ENCODE measurements at regions not wholly inside any gene's neighbourhood (a gene's known extent, or its start where the extent isn't known, plus 50 kb on each side); places are given as distances from the start of the nearest gene placed in this dataset.

- no peak overlapping the region for H3K27ac ChIP-seq (ENCODE audit: insufficient read depth, low read length, poor library complexity, severe bottlenecking)
- Mint-ChIP-seq H3K27me3 (peaks cover 23% of the 10 kb centered on the region), H3K36me3 (no peaks in the 10 kb centered on the region), H3K4me3 (no peak overlapping the region), H3K4me1 (no peaks in the 10 kb centered on the region), H3K27ac (no peak overlapping the region), H3K9me3 (peaks cover 0 to 3% (median 0%) of the 10 kb centered on the region in 7 donors)
- no peaks in the 10 kb centered on the region for H3K4me1 ChIP-seq (ENCODE audit: control insufficient read depth, insufficient read depth, low read length, poor library complexity, severe bottlenecking)
- DNase-seq (no peak), ATAC-seq (ENCODE audit: low read depth in 2 of 2) (no peak)
- no peak overlapping the region for H3K4me3 ChIP-seq (ENCODE audit: low read depth, low read length)
- peaks cover 4% of the 10 kb centered on the region for H3K27me3 ChIP-seq (ENCODE audit: control insufficient read depth, insufficient read depth, low read length)
- H3K9me3 ChIP-seq (ENCODE audit: control insufficient read depth in 2 of 2, low read length in 2 of 2) = no peaks in the 10 kb centered on the region
- no peaks in the 10 kb centered on the region for H3K36me3 ChIP-seq (ENCODE audit: control insufficient read depth, insufficient read depth, low read length)
These were observed 172.3 kb upstream of the TBCA start for GRCh38 chr5:77948476-77948875.

- H3K4me1 ChIP-seq (ENCODE audit: control insufficient read depth, insufficient read depth, low read length, poor library complexity, severe bottlenecking) = no peaks in the 10 kb centered on the region
- H3K4me3 Mint-ChIP-seq = no peak overlapping the region
- H3K4me1 Mint-ChIP-seq = no peaks in the 10 kb centered on the region
- ATAC-seq (ENCODE audit: low read depth in 2 of 2) (no peak), DNase-seq (no peak)
- no peaks in the 10 kb centered on the region for H3K36me3 ChIP-seq (ENCODE audit: control insufficient read depth, insufficient read depth, low read length)
- peaks cover 0 to 3% (median 0%) of the 10 kb centered on the region in 7 donors for H3K9me3 Mint-ChIP-seq
- no peak overlapping the region for H3K27ac ChIP-seq (ENCODE audit: insufficient read depth, low read length, poor library complexity, severe bottlenecking)
- no peak overlapping the region for H3K27ac Mint-ChIP-seq
- peaks cover 34% of the 10 kb centered on the region for H3K27me3 Mint-ChIP-seq
- H3K27me3 ChIP-seq (ENCODE audit: control insufficient read depth, insufficient read depth, low read length) = peaks cover 4% of the 10 kb centered on the region
- H3K4me3 ChIP-seq (ENCODE audit: low read depth, low read length) = no peak overlapping the region
- H3K9me3 ChIP-seq (ENCODE audit: control insufficient read depth in 2 of 2, low read length in 2 of 2) = no peaks in the 10 kb centered on the region
- H3K36me3 Mint-ChIP-seq = no peaks in the 10 kb centered on the region
These were observed 170.9 kb upstream of the TBCA start for GRCh38 chr5:77947041-77947428.

DNA sequence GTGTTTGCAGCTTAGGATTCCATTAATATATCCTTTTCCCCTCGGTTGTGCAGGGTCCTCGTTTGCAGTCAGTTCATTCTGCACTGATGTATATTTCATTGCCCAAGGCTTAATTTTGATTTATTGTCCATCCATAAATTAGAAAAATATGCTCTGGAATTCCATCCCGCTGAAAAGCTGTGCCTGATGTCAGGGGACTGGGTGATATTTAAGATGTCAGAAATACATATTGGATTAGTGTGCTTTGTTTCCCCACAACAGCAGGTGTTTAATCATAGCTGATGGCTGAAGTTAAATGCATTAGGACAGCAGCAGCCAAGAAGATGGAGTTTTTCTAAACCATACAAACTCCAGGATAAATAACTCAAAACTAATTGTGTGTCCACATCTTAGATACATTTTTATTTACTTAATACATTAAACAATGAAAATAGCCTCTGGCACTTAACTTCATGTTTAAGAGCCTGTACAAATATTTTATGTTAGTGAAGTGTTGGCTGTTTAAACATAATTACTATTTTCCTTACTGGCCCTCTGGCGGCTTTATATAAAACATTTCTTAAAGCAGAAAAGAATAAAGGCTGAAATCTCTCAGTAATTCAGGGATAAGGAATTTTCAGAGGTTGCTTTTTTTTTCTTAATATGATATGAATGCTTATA is 170.4 kb upstream of the TBCA start:
- Histone ChIP-seq H3K27me3 (ENCODE audit: control insufficient read depth, insufficient read depth, low read length) (peaks cover 4% of the 10 kb centered on the region), H3K27ac (ENCODE audit: insufficient read depth, low read length, poor library complexity, severe bottlenecking) (no peak overlapping the region), H3K36me3 (ENCODE audit: control insufficient read depth, insufficient read depth, low read length) (no peaks in the 10 kb centered on the region), H3K4me3 (ENCODE audit: low read depth, low read length) (no peak overlapping the region), H3K9me3 (ENCODE audit: control insufficient read depth in 2 of 2, low read length in 2 of 2) (no peaks in the 10 kb centered on the region), H3K4me1 (ENCODE audit: control insufficient read depth, insufficient read depth, low read length, poor library complexity, severe bottlenecking) (no peaks in the 10 kb centered on the region)
- peaks cover 0 to 3% (median 0%) of the 10 kb centered on the region in 7 donors for H3K9me3 Mint-ChIP-seq
- no peak for ATAC-seq (ENCODE audit: low read depth in 2 of 2)
- no peaks in the 10 kb centered on the region for H3K36me3 Mint-ChIP-seq
- H3K27ac Mint-ChIP-seq = no peak overlapping the region
- no peak for DNase-seq
- no peak overlapping the region for H3K4me3 Mint-ChIP-seq
- no peaks in the 10 kb centered on the region for H3K4me1 Mint-ChIP-seq
- H3K27me3 Mint-ChIP-seq = peaks cover 38% of the 10 kb centered on the region

DNA sequence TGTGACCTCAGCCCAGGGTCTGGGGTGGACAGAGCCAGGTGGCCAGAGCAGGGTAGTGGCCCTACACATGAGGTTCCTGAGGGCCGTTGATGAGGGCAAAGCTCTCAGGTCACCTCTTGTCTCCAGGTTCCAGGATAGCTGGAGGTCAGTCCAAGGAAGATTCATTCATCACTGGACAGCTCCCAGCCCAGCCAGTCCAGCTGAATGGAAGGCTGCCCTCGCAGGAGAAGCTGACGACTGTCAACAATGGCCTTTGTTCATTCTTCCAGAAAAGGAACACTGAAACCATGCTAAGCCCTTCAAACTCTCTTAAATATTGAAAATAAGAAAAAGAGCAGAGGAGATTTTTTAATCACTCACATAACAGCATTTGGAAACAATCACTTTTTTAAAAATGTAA is 169.7 kb upstream of the TBCA start:
- DNase-seq (no peak), ATAC-seq (ENCODE audit: low read depth in 2 of 2) (no peak)
- H3K36me3 Mint-ChIP-seq = no peaks in the 10 kb centered on the region
- Histone ChIP-seq H3K36me3 (ENCODE audit: control insufficient read depth, insufficient read depth, low read length) (no peaks in the 10 kb centered on the region), H3K4me1 (ENCODE audit: control insufficient read depth, insufficient read depth, low read length, poor library complexity, severe bottlenecking) (no peaks in the 10 kb centered on the region), H3K27me3 (ENCODE audit: control insufficient read depth, insufficient read depth, low read length) (peaks cover 7% of the 10 kb centered on the region), H3K9me3 (ENCODE audit: control insufficient read depth in 2 of 2, low read length in 2 of 2) (no peaks in the 10 kb centered on the region), H3K4me3 (ENCODE audit: low read depth, low read length) (no peak overlapping the region), H3K27ac (ENCODE audit: insufficient read depth, low read length, poor library complexity, severe bottlenecking) (no peak overlapping the region)
- no peak overlapping the region for H3K4me3 Mint-ChIP-seq
- H3K4me1 Mint-ChIP-seq = no peaks in the 10 kb centered on the region
- peaks cover 38% of the 10 kb centered on the region for H3K27me3 Mint-ChIP-seq
- peaks cover 0 to 2% (median 0%) of the 10 kb centered on the region in 7 donors for H3K9me3 Mint-ChIP-seq
- no peak overlapping the region for H3K27ac Mint-ChIP-seq

DNA sequence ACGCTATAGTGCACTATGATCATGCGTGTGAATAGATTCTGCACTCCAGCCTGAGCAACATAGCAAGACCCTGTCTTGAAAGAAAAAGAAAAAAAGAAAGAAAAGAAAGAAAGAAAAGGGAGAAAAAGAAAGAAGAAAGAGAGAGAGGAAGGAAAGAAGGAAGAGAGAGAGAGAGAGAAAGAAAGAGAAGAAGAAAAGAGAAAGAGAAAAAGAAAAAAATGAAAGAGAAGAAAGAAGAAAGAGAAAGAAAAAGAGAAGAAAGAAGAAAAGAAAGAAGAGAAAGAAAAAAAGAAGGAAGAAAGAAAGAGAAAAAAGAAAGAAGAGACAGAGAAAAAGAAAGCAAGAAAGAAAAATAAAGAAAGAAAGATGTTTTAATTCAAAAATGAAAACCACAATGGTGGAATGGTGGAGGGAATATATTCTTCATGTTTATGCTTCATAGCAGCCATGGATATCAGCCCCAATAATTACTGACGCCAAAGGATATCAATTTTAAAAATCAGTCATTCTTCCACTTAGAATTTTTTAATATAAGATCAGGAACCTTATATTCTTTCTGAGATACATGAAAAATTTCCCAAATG is 168.7 kb upstream of the TBCA start:
- Mint-ChIP-seq H3K27me3 (peaks cover 45% of the 10 kb centered on the region), H3K4me1 (no peaks in the 10 kb centered on the region), H3K4me3 (no peak overlapping the region), H3K9me3 (peaks cover 0 to 4% (median 0%) of the 10 kb centered on the region in 7 donors), H3K36me3 (no peaks in the 10 kb centered on the region), H3K27ac (no peak overlapping the region)
- Histone ChIP-seq H3K36me3 (ENCODE audit: control insufficient read depth, insufficient read depth, low read length) (no peaks in the 10 kb centered on the region), H3K4me3 (ENCODE audit: low read depth, low read length) (no peak overlapping the region), H3K27ac (ENCODE audit: insufficient read depth, low read length, poor library complexity, severe bottlenecking) (no peak overlapping the region), H3K4me1 (ENCODE audit: control insufficient read depth, insufficient read depth, low read length, poor library complexity, severe bottlenecking) (no peaks in the 10 kb centered on the region), H3K9me3 (ENCODE audit: control insufficient read depth in 2 of 2, low read length in 2 of 2) (no peaks in the 10 kb centered on the region), H3K27me3 (ENCODE audit: control insufficient read depth, insufficient read depth, low read length) (peaks cover 5% of the 10 kb centered on the region)
- no peak for DNase-seq
- no peak for ATAC-seq (ENCODE audit: low read depth in 2 of 2)

- H3K4me1 Mint-ChIP-seq = no peaks in the 10 kb centered on the region
- no peak overlapping the region for H3K4me3 Mint-ChIP-seq
- Histone ChIP-seq H3K9me3 (ENCODE audit: control insufficient read depth in 2 of 2, low read length in 2 of 2) (no peaks in the 10 kb centered on the region), H3K4me1 (ENCODE audit: control insufficient read depth, insufficient read depth, low read length, poor library complexity, severe bottlenecking) (no peaks in the 10 kb centered on the region), H3K4me3 (ENCODE audit: low read depth, low read length) (no peak overlapping the region), H3K27me3 (ENCODE audit: control insufficient read depth, insufficient read depth, low read length) (peaks cover 5% of the 10 kb centered on the region), H3K27ac (ENCODE audit: insufficient read depth, low read length, poor library complexity, severe bottlenecking) (no peak overlapping the region), H3K36me3 (ENCODE audit: control insufficient read depth, insufficient read depth, low read length) (no peaks in the 10 kb centered on the region)
- H3K27me3 Mint-ChIP-seq = peaks cover 45% of the 10 kb centered on the region
- H3K27ac Mint-ChIP-seq = no peak overlapping the region
- H3K36me3 Mint-ChIP-seq = no peaks in the 10 kb centered on the region
- no peak for ATAC-seq (ENCODE audit: low read depth in 2 of 2)
- H3K9me3 Mint-ChIP-seq = peaks cover 0 to 4% (median 0%) of the 10 kb centered on the region in 7 donors
- DNase-seq = no peak
These were observed 167.7 kb upstream of the TBCA start for GRCh38 chr5:77943851-77944250.

DNA sequence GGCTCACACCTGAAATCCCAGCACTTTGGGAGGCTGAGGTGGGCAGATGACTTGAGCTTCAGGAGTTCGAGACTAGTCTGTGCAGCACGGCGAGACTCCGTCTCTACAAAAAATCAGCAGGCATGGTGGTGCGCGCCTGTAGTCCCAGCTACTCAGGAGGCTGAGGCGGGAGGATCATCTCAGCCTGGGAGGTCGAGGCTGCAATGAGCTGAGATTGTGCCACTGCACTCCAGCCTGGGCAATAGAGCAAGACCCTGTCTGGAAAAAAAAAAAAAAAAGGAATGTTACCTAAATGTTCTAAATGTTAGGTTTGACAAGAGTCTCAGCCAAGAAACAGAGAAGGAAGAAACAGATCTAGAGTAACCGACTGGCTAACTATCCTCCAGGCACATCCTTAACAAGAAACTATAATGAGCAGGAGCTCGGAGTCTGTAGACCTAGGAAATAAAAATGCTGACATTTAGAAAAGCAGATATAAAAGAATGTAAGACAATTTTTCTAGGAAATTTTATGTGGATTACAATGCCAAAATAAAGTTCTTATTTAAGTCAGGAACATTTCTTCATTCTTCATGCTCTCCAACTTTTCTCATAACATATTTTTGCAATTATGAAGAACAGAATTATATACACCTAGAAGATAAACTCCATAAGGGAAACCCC is 166.6 kb upstream of the TBCA start:
- Mint-ChIP-seq H3K9me3 (peaks cover 0 to 4% (median 0%) of the 10 kb centered on the region in 7 donors), H3K27ac (no peak overlapping the region), H3K36me3 (no peaks in the 10 kb centered on the region), H3K27me3 (peaks cover 55% of the 10 kb centered on the region), H3K4me1 (peaks cover 0 to 3% (median under 1%) of the 10 kb centered on the region in 4 donors), H3K4me3 (no peak overlapping the region)
- ATAC-seq (ENCODE audit: low read depth in 2 of 2) (no peak), DNase-seq (no peak)
- H3K4me3 ChIP-seq (ENCODE audit: low read depth, low read length) = no peak overlapping the region
- no peaks in the 10 kb centered on the region for H3K36me3 ChIP-seq (ENCODE audit: control insufficient read depth, insufficient read depth, low read length)
- peaks cover 9% of the 10 kb centered on the region for H3K27me3 ChIP-seq (ENCODE audit: control insufficient read depth, insufficient read depth, low read length)
- H3K27ac ChIP-seq (ENCODE audit: insufficient read depth, low read length, poor library complexity, severe bottlenecking) = no peak overlapping the region
- no peaks in the 10 kb centered on the region for H3K4me1 ChIP-seq (ENCODE audit: control insufficient read depth, insufficient read depth, low read length, poor library complexity, severe bottlenecking)
- H3K9me3 ChIP-seq (ENCODE audit: control insufficient read depth in 2 of 2, low read length in 2 of 2) = no peaks in the 10 kb centered on the region
